Esophagus (tissue), 2 donors: ENCODE measurements at regions not wholly inside any gene's neighbourhood (a gene's known extent, or its start where the extent isn't known, plus 50 kb on each side); places are given as distances from the start of the nearest gene placed in this dataset.

Source experiments
- H3K27ac ChIP-seq, 2 donors: one replicate each; pipeline ENCODE4 v1.5.1; 2013; ENCODE audit warnings: low read depth in 2 of 2, mild to moderate bottlenecking in 2 of 2, inconsistent platforms in 1 of 2, low read length in 1 of 2, moderate library complexity in 1 of 2
- H3K27me3 ChIP-seq, 2 donors: one replicate each; pipeline ENCODE4 v1.6.1; 2013; ENCODE audit warnings: low read length in 2 of 2, control low read depth in 1 of 2, mild to moderate bottlenecking in 1 of 2; ENCODE audit not compliant: insufficient read depth in 2 of 2, control insufficient read depth in 1 of 2
- H3K36me3 ChIP-seq, 2 donors: one replicate each; pipeline ENCODE4 v1.6.1; 2013; ENCODE audit warnings: low read length in 1 of 2; ENCODE audit not compliant: control insufficient read depth in 2 of 2, insufficient read depth in 2 of 2
- H3K4me1 ChIP-seq, 2 donors: one replicate each; pipeline ENCODE4 v1.6.1; 2013; ENCODE audit warnings: low read length in 1 of 2; ENCODE audit not compliant: control insufficient read depth in 2 of 2, insufficient read depth in 2 of 2
- H3K4me3 ChIP-seq, 2 donors: one replicate each; pipeline ENCODE4 v1.5.1; 2013; ENCODE audit warnings: low read length in 2 of 2, mild to moderate bottlenecking in 2 of 2, low read depth in 1 of 2, moderate library complexity in 1 of 2
- H3K9me3 ChIP-seq, 2 donors: one replicate each; pipeline ENCODE4 v1.6.1; 2013; ENCODE audit warnings: mild to moderate bottlenecking in 2 of 2, low read depth in 1 of 2, low read length in 1 of 2, moderate library complexity in 1 of 2; ENCODE audit not compliant: control insufficient read depth in 2 of 2, insufficient read depth in 1 of 2
- WGBS, 2 donors: extraction: QIAGEN DNeasy Blood & Tissue Kit; methylation state at CpG; one replicate each; pipeline ENCODE4 v1.1.7; 2013; 5-methylcytosine and 5-hydroxymethylcytosine counted together
- donor health status: healthy with polysubstance abuse.
- donor health status: Bipolar disorder and iron deficiency.

DNA sequence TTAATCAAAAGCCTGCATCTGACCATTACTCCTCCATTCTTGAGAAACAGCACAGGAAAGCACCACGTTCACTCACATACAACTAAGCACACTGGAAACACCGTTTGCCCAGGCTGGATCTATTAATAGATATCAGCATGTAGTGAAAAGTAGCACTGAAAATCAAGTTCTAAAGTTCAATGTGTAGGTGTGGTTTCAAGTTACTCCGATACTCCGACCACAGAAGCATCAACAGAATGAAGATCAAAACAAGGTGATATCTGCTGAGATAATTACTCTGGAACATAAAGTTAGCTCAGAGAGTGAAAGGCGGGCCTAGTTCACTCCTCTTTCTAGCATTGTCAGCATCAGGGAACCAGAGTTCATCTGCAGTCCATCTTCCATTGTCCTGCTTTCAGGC, 1367.4 kb upstream of the ACVR2A start:
- Histone ChIP-seq H3K27me3 (no peaks in the 10 kb centered on the region), H3K9me3 (no peaks in the 10 kb centered on the region), H3K4me3 (no peak overlapping the region), H3K27ac (no peak overlapping the region), H3K36me3 (no peaks in the 10 kb centered on the region), H3K4me1 (no peaks in the 10 kb centered on the region)
- WGBS, 2 donors: 52 to 63% methylated on average over 5 of the region's 5 CpGs

DNA sequence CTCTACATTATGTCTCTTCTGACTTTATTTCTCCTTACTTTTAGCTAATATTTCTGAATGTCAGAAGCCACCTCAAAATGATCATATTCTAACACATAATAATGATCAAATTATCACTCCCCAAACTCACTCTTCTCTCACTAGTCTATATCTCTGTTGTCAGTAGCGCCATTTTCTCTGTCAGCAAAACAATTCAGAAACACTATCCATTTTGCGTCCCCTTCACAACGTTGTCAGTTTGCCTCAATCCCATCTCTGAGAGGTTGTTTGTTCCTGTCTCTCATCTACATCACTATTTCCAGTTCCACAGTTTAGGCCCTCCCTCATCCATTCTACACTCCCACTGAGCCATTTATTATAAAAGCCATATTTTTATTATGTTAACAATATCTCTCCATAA, 1376.3 kb upstream of the ACVR2A start:
- Histone ChIP-seq H3K27ac (no peak overlapping the region), H3K36me3 (no peaks in the 10 kb centered on the region), H3K4me1 (no peaks in the 10 kb centered on the region), H3K9me3 (no peaks in the 10 kb centered on the region), H3K4me3 (no peak overlapping the region), H3K27me3 (no peaks in the 10 kb centered on the region)
- WGBS, 2 donors: 87 to 94% methylated on average over 3 of the region's 3 CpGs

DNA sequence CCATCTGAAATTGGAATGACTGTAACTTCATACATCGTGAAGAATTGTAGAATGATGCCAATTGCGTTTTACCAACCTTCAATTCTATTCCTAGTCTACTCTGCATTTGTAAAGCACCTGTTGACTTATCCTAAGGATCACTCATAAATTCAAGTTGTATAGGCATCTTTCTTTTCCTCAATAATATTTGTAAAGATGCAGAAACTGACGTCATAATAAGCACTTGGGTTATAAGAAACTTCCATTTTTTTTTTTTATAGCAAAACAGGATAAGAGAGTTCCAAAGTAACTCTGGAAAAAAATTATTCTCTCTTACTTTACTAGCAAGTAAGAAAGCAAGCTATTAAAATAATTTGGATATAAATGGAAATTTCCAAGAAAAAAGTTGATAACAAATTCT, 1377.4 kb upstream of the ACVR2A start:
- Histone ChIP-seq H3K9me3 (no peaks in the 10 kb centered on the region), H3K36me3 (no peaks in the 10 kb centered on the region), H3K27ac (no peak overlapping the region), H3K27me3 (no peaks in the 10 kb centered on the region), H3K4me1 (no peaks in the 10 kb centered on the region), H3K4me3 (no peak overlapping the region)
- WGBS, 2 donors: 83 to 84% methylated on average over 3 of the region's 3 CpGs

DNA sequence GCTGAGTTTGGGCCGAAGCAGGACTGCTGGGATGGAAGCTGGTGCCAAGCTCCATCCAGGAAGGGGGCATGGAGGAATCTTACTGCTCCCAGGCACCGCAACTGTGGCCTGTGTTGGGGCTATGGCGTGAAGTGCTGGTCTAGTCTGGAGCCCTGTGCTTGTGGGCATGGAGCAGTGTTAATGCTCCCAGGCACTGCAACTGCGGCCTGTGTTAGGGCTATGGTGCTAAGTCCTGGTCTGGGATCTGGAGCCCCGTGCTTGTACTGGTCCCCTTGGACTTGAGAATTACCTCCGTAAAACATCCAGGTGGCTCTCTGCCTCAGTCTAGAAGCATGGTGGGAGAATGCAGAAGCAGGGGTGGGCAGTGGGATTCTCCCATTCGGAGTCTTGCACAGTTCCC, 1379.4 kb upstream of the ACVR2A start:
- Histone ChIP-seq H3K4me1 (no peaks in the 10 kb centered on the region), H3K9me3 (no peaks in the 10 kb centered on the region), H3K27me3 (no peaks in the 10 kb centered on the region), H3K36me3 (no peaks in the 10 kb centered on the region), H3K4me3 (no peak overlapping the region), H3K27ac (no peak overlapping the region)
- 93 to 94% methylated on average over 7 of the region's 7 CpGs for WGBS, 2 donors

DNA sequence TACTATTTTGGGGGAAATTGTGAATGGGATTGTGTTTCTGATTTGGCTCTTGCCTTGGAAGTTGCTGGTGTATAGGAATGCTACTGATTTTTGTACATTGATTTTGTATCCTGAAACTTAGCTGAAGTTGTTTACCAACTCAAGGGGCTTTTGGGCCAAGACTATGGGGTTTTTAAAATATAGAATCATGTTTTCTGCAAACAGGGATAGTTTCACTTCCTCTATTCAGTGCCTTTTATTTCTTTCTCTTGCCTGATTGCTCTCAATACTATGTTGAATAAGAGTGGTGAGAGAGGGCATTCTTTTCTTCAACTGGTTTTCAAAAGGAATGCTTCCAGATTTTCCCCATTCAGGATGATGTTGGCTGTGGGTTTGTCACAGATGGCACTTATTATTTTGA, 1383.8 kb upstream of the ACVR2A start:
- Histone ChIP-seq H3K9me3 (no peaks in the 10 kb centered on the region), H3K36me3 (no peaks in the 10 kb centered on the region), H3K27me3 (no peaks in the 10 kb centered on the region), H3K27ac (no peak overlapping the region), H3K4me1 (no peaks in the 10 kb centered on the region), H3K4me3 (no peak overlapping the region)

DNA sequence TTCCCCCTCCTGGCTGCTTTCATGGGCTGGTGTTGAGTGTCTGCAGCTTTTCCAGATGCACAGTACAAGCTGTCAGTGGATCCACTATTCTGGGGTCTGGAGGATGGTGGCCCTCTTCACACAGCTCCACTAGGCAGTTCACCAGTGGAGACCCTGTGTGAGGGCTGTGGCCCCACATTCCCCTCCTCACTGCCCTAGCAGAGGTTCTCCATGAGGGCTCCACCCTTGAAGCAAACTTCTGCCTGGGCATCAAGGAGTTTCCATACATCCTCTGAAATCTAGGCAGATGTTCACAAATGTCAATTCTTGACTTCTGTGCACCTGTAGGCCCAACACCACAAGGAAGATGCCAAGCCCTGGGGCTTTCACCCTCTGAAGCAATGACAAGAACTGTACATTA, 1386.2 kb upstream of the ACVR2A start:
- Histone ChIP-seq H3K36me3 (no peaks in the 10 kb centered on the region), H3K27ac (no peak overlapping the region), H3K9me3 (no peaks in the 10 kb centered on the region), H3K27me3 (no peaks in the 10 kb centered on the region), H3K4me3 (no peak overlapping the region), H3K4me1 (no peaks in the 10 kb centered on the region)

DNA sequence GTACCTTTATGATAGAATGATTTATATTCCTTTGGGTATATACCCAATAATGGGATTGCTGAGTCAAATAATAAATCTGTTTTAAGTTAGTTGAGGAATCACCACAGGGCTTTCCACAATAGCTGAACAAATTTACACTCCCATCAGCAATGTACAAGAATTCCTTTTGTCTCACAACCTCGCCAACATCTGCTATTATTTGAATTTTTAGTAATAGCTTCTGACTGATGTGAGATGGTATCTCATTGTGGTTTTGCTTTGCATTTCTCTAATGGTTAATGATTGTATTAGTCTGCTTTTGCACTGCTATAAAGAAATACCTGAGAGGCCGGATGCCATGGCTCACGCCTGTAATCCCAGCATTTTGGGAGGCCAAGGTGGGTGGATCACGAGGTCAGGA, 1387.6 kb upstream of the ACVR2A start:
- 88 to 89% methylated on average over 4 of the region's 4 CpGs for WGBS, 2 donors
- Histone ChIP-seq H3K27me3 (no peaks in the 10 kb centered on the region), H3K27ac (no peak overlapping the region), H3K4me3 (no peak overlapping the region), H3K36me3 (no peaks in the 10 kb centered on the region), H3K9me3 (no peaks in the 10 kb centered on the region), H3K4me1 (no peaks in the 10 kb centered on the region)

DNA sequence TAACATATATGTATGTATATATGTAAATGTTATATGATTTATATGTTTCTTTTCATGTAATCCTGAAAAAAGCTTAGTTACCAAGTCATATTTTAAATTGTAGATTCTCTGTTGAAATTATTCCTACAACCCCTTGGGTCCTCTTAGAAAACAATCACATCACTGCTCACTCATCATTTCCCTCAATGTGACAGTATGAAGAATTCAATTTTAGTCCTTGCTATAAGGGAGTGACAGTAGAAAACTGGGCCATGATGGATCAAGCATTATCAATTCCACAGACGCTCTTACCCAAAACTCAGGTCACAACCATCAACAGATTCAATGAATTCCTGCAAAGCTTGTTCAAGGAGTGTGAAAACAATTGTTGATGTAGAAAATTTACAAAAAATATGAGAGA, 1389.5 kb upstream of the ACVR2A start:
- Histone ChIP-seq H3K9me3 (no peaks in the 10 kb centered on the region), H3K27me3 (no peaks in the 10 kb centered on the region), H3K4me1 (no peaks in the 10 kb centered on the region), H3K4me3 (no peak overlapping the region), H3K36me3 (no peaks in the 10 kb centered on the region), H3K27ac (no peak overlapping the region)
- 95 to 99% methylated on average over 1 of the region's 1 CpG for WGBS, 2 donors

DNA sequence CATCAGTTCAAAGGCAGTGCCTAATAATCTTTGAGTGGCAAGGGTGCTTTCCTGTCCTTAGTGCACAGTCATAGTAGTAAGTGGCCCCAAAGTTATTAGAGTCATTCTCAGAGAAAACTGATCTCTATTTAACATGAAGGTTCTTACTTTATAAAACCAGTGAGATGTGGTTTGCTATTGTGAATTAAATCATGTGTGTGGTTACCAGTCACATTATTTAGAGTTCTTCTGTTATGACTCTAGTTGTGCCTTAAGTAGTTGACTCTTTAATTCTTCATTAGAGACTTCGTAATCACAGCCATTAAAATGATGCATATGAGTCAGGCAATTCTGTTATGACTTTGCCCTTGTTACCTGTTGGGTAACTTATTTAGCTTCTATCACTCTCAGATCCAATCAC, 1392.9 kb upstream of the ACVR2A start:
- Histone ChIP-seq H3K27me3 (no peaks in the 10 kb centered on the region), H3K4me1 (no peaks in the 10 kb centered on the region), H3K36me3 (no peaks in the 10 kb centered on the region), H3K9me3 (no peaks in the 10 kb centered on the region), H3K4me3 (no peak overlapping the region), H3K27ac (no peak overlapping the region)
- WGBS, 2 donors: 67 to 74% methylated on average over 1 of the region's 1 CpG

DNA sequence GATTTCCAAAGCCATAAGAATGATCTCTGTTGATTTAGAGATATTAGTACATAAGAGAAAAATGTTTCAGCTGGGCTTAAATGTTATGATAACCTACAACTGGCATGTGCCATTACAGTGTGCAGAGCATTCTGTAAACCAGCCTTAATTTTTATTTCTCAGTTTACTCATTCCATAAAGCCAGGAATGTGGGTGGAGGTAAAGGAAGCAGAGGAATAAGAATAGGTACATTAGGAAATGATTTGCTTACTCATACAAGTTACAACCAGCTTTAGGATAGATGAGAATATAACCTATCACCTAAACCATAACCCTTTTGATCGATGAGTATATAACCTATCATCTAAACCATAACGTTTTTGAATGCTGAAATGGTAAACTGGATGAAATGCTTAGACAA, 1394.7 kb upstream of the ACVR2A start:
- no peak overlapping the region for H3K4me3 ChIP-seq
- H3K9me3 ChIP-seq: no peaks in the 10 kb centered on the region
- H3K27me3 ChIP-seq: no peaks in the 10 kb centered on the region
- no peaks in the 10 kb centered on the region for H3K36me3 ChIP-seq
- no peak overlapping the region for H3K27ac ChIP-seq
- H3K4me1 ChIP-seq: no peaks in the 10 kb centered on the region
- 77 to 81% methylated on average over 2 of the region's 2 CpGs for WGBS, 2 donors
